Breast epithelium (tissue), 4 donors: ENCODE measurements at regions not wholly inside any gene's neighbourhood (a gene's known extent, or its start where the extent isn't known, plus 50 kb on each side); places are given as distances from the start of the nearest gene placed in this dataset.

Source experiments
- DNase-seq, 2 donors: peaks; one replicate each; pipeline ENCODE4 v3.0.0-alpha.2; 2019; ENCODE audit warnings: low spot score in 2 of 2
- H3K27ac ChIP-seq, 2 donors: fragments of 200-600 bp; sonication (generic) in 1 of 2; one replicate each; pipeline ENCODE4 v1.5.1; 2016 to 2019; ENCODE audit warnings: mild to moderate bottlenecking in 1 of 2
- H3K27me3 ChIP-seq, 2 donors: fragments of 200-600 bp; sonication (generic) in 1 of 2; one replicate each; pipeline versions ENCODE4 v1.5.1 to v1.6.0; 2017 to 2019; ENCODE audit warnings: control low read depth in 1 of 2, mild to moderate bottlenecking in 1 of 2
- H3K36me3 ChIP-seq: fragments of 200-600 bp; one replicate; pipeline ENCODE4 v1.5.1; 2019
- H3K4me1 ChIP-seq, 2 donors: fragments of 200-600 bp; sonication (generic); one replicate each; pipeline ENCODE4 v1.5.1; 2016 to 2019; ENCODE audit warnings: control low read depth in 1 of 2
- H3K4me3 ChIP-seq, 3 donors: fragments of 200-600 bp; sonication (generic); 1 replicate in 2 of 3; 2 replicates in 1 of 3; pipeline ENCODE4 v1.5.1; 2016 to 2019; ENCODE audit warnings: mild to moderate bottlenecking in 3 of 3, moderate library complexity in 2 of 3
- H3K9me3 ChIP-seq, 2 donors: fragments of 200-600 bp; sonication (generic) in 1 of 2; one replicate each; pipeline ENCODE4 v1.5.1; 2016 to 2019; ENCODE audit warnings: control low read depth in 1 of 2
- POLR2A ChIP-seq: fragments of 450-650 bp; IDR thresholded peaks from one replicate; pipeline ENCODE4 v1.6.1; 2016; ENCODE audit warnings: antibody characterized with exemption, mild to moderate bottlenecking, moderate library complexity
- POLR2AphosphoS5 ChIP-seq, 3 donors: sonication (generic); formaldehyde crosslinking; IDR thresholded peaks; one replicate each; pipeline ENCODE4 v1.6.1; 2017; ENCODE audit warnings: antibody characterized with exemption in 3 of 3
- intact Hi-C: fragments of 100-400 bp; cut with DNase I; formaldehyde crosslinking; loops from one replicate; pipeline ENCODE4 v1.15.1; 2023; ENCODE audit warnings: low total_unique reads
- TF ChIP-seq, protein P1 (sequence below), 3 donors: fragments of 450-650 bp; IDR thresholded peaks; one replicate each; pipeline ENCODE4 v1.5.1; 2016 to 2017; ENCODE audit warnings: antibody characterized with exemption in 3 of 3, mild to moderate bottlenecking in 3 of 3, moderate library complexity in 3 of 3

DNA sequence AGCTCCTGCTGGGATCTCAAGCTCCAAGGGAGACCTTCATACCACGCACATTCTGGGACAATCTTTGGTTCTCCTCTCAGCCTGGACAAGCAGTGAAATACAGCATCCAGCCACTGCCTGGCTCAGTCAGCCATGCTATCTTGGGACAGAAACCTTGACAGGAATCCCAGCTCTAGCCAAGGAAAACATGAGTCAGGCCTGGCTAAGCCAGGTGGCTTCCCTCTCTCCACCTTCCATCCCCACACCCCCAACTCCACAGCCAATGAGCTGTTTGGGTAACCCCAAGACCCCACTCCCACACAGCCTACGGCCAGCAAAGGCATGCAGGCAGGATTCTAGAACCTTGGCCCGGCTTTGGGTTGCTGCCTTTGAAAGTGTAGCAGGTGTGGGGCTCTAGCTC is 64.9 kb downstream of the MCFD2 start:
- H3K9me3 ChIP-seq: no peaks in the 10 kb centered on the region
- DNase-seq: peak in 1 of 2 donors; percentile 59
- no peaks in the 10 kb centered on the region for H3K36me3 ChIP-seq
- peaks cover 32 to 53% of the 10 kb centered on the region in 2 donors for H3K4me1 ChIP-seq
- no peak overlapping the region for H3K4me3 ChIP-seq
- intact Hi-C loops: loop anchor here (5.0 kb wide), 1 partner anchor 53 kb away; no protein-coding TSS in a partner anchor
- TF ChIP-seq POLR2A (no peak), POLR2AphosphoS5 (IDR thresholded peaks at IDR 0.05) (peak; percentile 53 to 69 (median 59))
- TF ChIP-seq, protein P1, sequence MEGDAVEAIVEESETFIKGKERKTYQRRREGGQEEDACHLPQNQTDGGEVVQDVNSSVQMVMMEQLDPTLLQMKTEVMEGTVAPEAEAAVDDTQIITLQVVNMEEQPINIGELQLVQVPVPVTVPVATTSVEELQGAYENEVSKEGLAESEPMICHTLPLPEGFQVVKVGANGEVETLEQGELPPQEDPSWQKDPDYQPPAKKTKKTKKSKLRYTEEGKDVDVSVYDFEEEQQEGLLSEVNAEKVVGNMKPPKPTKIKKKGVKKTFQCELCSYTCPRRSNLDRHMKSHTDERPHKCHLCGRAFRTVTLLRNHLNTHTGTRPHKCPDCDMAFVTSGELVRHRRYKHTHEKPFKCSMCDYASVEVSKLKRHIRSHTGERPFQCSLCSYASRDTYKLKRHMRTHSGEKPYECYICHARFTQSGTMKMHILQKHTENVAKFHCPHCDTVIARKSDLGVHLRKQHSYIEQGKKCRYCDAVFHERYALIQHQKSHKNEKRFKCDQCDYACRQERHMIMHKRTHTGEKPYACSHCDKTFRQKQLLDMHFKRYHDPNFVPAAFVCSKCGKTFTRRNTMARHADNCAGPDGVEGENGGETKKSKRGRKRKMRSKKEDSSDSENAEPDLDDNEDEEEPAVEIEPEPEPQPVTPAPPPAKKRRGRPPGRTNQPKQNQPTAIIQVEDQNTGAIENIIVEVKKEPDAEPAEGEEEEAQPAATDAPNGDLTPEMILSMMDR (IDR thresholded peaks at IDR 0.05): peak in 1 of 3 donors; percentile 13
- peak overlapping the region; percentile 87 to 96 for H3K27ac ChIP-seq
- no peaks in the 10 kb centered on the region for H3K27me3 ChIP-seq

- H3K4me3 ChIP-seq: no peak overlapping the region
- H3K27ac ChIP-seq: peak overlapping the region; percentile 87 to 96
- TF ChIP-seq POLR2A (no peak), POLR2AphosphoS5 (IDR thresholded peaks at IDR 0.05) (no peak)
- TF ChIP-seq, protein P1 (IDR thresholded peaks at IDR 0.05): no peak
- no peaks in the 10 kb centered on the region for H3K27me3 ChIP-seq
- no peaks in the 10 kb centered on the region for H3K9me3 ChIP-seq
- no peaks in the 10 kb centered on the region for H3K36me3 ChIP-seq
- peaks cover 32 to 53% of the 10 kb centered on the region in 2 donors for H3K4me1 ChIP-seq
- intact Hi-C loops: loop anchor here (5.0 kb wide), 1 partner anchor 53 kb away; no protein-coding TSS in a partner anchor
- no peak for DNase-seq
Observed at GRCh38 chr2:46849721-46850556, 65.7 kb downstream of the MCFD2 start.

- intact Hi-C loops: no loop called here
- DNase-seq: no peak
- H3K9me3 ChIP-seq: no peaks in the 10 kb centered on the region
- no peaks in the 10 kb centered on the region for H3K27me3 ChIP-seq
- no peaks in the 10 kb centered on the region for H3K36me3 ChIP-seq
- TF ChIP-seq POLR2A (no peak), POLR2AphosphoS5 (IDR thresholded peaks at IDR 0.05) (no peak)
- TF ChIP-seq, protein P1 (IDR thresholded peaks at IDR 0.05): no peak
- peaks cover 25 to 46% of the 10 kb centered on the region in 2 donors for H3K4me1 ChIP-seq
- H3K27ac ChIP-seq: peak overlapping the region; percentile 87 to 96
- no peak overlapping the region for H3K4me3 ChIP-seq
Observed at GRCh38 chr2:46849046-46849715, 66.4 kb downstream of the MCFD2 start.

GRCh38 chr2:46848447-46848846 is 67.2 kb downstream of the MCFD2 start:
- no peak for DNase-seq
- intact Hi-C loops: no loop called here
- peak overlapping the region; percentile 96 to 99 for H3K27ac ChIP-seq

More at GRCh38 chr2:46848447-46848846, 67.2 kb downstream of the MCFD2 start:
- Histone ChIP-seq H3K4me3 (no peak overlapping the region), H3K4me1 (peaks cover 23 to 46% of the 10 kb centered on the region in 2 donors), H3K9me3 (no peaks in the 10 kb centered on the region), H3K27me3 (no peaks in the 10 kb centered on the region), H3K36me3 (no peaks in the 10 kb centered on the region)
- TF ChIP-seq, protein P1 (IDR thresholded peaks at IDR 0.05): no peak
- TF ChIP-seq POLR2AphosphoS5 (IDR thresholded peaks at IDR 0.05) (peak in 1 of 3 donors; percentile 34), POLR2A (no peak)
